Glutamatergic neuron (in vitro differentiated cells): ENCODE measurements at regions not wholly inside any gene's neighbourhood (a gene's known extent, or its start where the extent isn't known, plus 50 kb on each side); places are given as distances from the start of the nearest gene placed in this dataset.

Experiments
- DNase-seq: peaks from one replicate; pipeline ENCODE4 v3.0.0; 2022
- H3K27ac Mint-ChIP-seq: one replicate; pipeline ENCODE4 v1.8.0; 2020; ENCODE audit warnings: mild to moderate bottlenecking, mixed read lengths, inconsistent platforms; ENCODE audit not compliant: unreplicated experiment
- H3K27me3 Mint-ChIP-seq: one replicate; pipeline ENCODE4 v1.8.0; 2020; ENCODE audit warnings: mild to moderate bottlenecking, moderate library complexity, mixed read lengths, inconsistent platforms; ENCODE audit not compliant: unreplicated experiment
- H3K36me3 Mint-ChIP-seq: one replicate; pipeline ENCODE4 v1.8.0; 2020; ENCODE audit warnings: mild to moderate bottlenecking, mixed read lengths, inconsistent platforms; ENCODE audit not compliant: unreplicated experiment
- H3K4me1 Mint-ChIP-seq: one replicate; pipeline ENCODE4 v1.8.0; 2020; ENCODE audit warnings: mild to moderate bottlenecking, low read depth, mixed read lengths, inconsistent platforms; ENCODE audit not compliant: unreplicated experiment
- H3K4me3 Mint-ChIP-seq: one replicate; pipeline ENCODE4 v1.8.0; 2020; ENCODE audit warnings: mild to moderate bottlenecking, mixed read lengths, inconsistent platforms; ENCODE audit not compliant: unreplicated experiment
- H3K9me3 Mint-ChIP-seq: one replicate; pipeline ENCODE4 v1.8.0; 2020; ENCODE audit warnings: mild to moderate bottlenecking, moderate library complexity, mixed read lengths, inconsistent platforms; ENCODE audit not compliant: unreplicated experiment
- CTCF ChIP-seq: fragments of 200-600 bp; sonication (generic); IDR thresholded peaks from one replicate; pipeline ENCODE4 v1.5.0; 2021; ENCODE audit not compliant: partially characterized antibody, unreplicated experiment

GRCh38 chr2:81495556-81495955 lies 1191.0 kb upstream of the LRRTM1 start:
- Mint-ChIP-seq H3K4me1 (no peaks in the 10 kb centered on the region), H3K27me3 (peaks cover 2% of the 10 kb centered on the region), H3K4me3 (no peak overlapping the region), H3K27ac (no peak overlapping the region), H3K36me3 (no peaks in the 10 kb centered on the region), H3K9me3 (no peaks in the 10 kb centered on the region)
- TF ChIP-seq CTCF = no peak
- DNase-seq = no peak

- Mint-ChIP-seq H3K36me3 (no peaks in the 10 kb centered on the region), H3K4me1 (no peaks in the 10 kb centered on the region), H3K9me3 (no peaks in the 10 kb centered on the region), H3K4me3 (no peak overlapping the region), H3K27ac (no peak overlapping the region), H3K27me3 (no peaks in the 10 kb centered on the region)
- TF ChIP-seq CTCF = no peak
- DNase-seq = no peak
Observed at GRCh38 chr2:81483254-81483653, 1178.7 kb upstream of the LRRTM1 start.

- Mint-ChIP-seq H3K4me1 (no peaks in the 10 kb centered on the region), H3K27me3 (no peaks in the 10 kb centered on the region), H3K4me3 (no peak overlapping the region), H3K27ac (no peak overlapping the region), H3K36me3 (no peaks in the 10 kb centered on the region), H3K9me3 (no peaks in the 10 kb centered on the region)
- no peak for DNase-seq
- no peak for TF ChIP-seq CTCF
Observed at GRCh38 chr2:81481994-81482368, 1177.4 kb upstream of the LRRTM1 start.

GRCh38 chr2:81481242-81481993 lies 1176.9 kb upstream of the LRRTM1 start:
- DNase-seq = peak; percentile 16
- Mint-ChIP-seq H3K4me1 (no peaks in the 10 kb centered on the region), H3K27ac (no peak overlapping the region), H3K36me3 (no peaks in the 10 kb centered on the region), H3K9me3 (no peaks in the 10 kb centered on the region), H3K4me3 (no peak overlapping the region), H3K27me3 (no peaks in the 10 kb centered on the region)
- TF ChIP-seq CTCF = no peak

GRCh38 chr2:81467096-81467495 lies 1162.5 kb upstream of the LRRTM1 start:
- Mint-ChIP-seq H3K27ac (no peak overlapping the region), H3K4me1 (no peaks in the 10 kb centered on the region), H3K27me3 (no peaks in the 10 kb centered on the region), H3K4me3 (no peak overlapping the region), H3K36me3 (peaks cover 4% of the 10 kb centered on the region), H3K9me3 (no peaks in the 10 kb centered on the region)
- no peak for DNase-seq
- no peak for TF ChIP-seq CTCF
